ENCODE measurements at regions not wholly inside any gene's neighbourhood (a gene's known extent, or its start where the extent isn't known, plus 50 kb on each side); places are given as distances from the start of the nearest gene placed in this dataset.
"Not testable (repeated sequence)": the region's sequence is repeated elsewhere in the genome, so short reads cannot be mapped to it uniquely, and the experiment has no call there.

- Histone ChIP-seq H3K4me1 (no peaks in the 10 kb centered on the region), H3K9me3 (replicated peaks) (no peaks in the 10 kb centered on the region)
- no peak for TF ChIP-seq CTCF (IDR thresholded peaks at IDR 0.05; ENCODE audit: borderline replicate concordance)
These were observed 92.9 kb downstream of the XRCC2 start for GRCh38 chr7:152583006-152583405.

GRCh38 chr7:152579070-152579469 lies 96.9 kb downstream of the XRCC2 start:
- no peak for TF ChIP-seq CTCF (IDR thresholded peaks at IDR 0.05; ENCODE audit: borderline replicate concordance)

More at GRCh38 chr7:152583006-152583405, 92.9 kb downstream of the XRCC2 start:
- no peak for DNase-seq
- H3K27me3 ChIP-seq (ENCODE audit: low read depth) = no peaks in the 10 kb centered on the region
- no peak overlapping the region for H3K27ac ChIP-seq (replicated peaks)
- no peaks in the 10 kb centered on the region for H3K36me3 ChIP-seq
- intact Hi-C loops (cut with micrococcal nuclease) = no loop called here
- no peak overlapping the region for H3K4me3 ChIP-seq

GRCh38 chr7:152577339-152577738 lies 98.6 kb downstream of the XRCC2 start:
- Histone ChIP-seq H3K36me3 (no peaks in the 10 kb centered on the region), H3K4me1 (no peaks in the 10 kb centered on the region), H3K27me3 (ENCODE audit: low read depth) (peaks cover 8% of the 10 kb centered on the region), H3K27ac (replicated peaks) (no peak overlapping the region), H3K9me3 (replicated peaks) (peaks cover 9% of the 10 kb centered on the region), H3K4me3 (no peak overlapping the region)
- intact Hi-C loops (cut with micrococcal nuclease) = no loop called here
- no peak for TF ChIP-seq CTCF (IDR thresholded peaks at IDR 0.05; ENCODE audit: borderline replicate concordance)
- no peak for DNase-seq

More at GRCh38 chr7:152579070-152579469, 96.9 kb downstream of the XRCC2 start:
- H3K27me3 ChIP-seq (ENCODE audit: low read depth) = peaks cover 8% of the 10 kb centered on the region
- no peak overlapping the region for H3K4me3 ChIP-seq
- H3K36me3 ChIP-seq = no peaks in the 10 kb centered on the region
- H3K9me3 ChIP-seq (replicated peaks) = peaks cover 9% of the 10 kb centered on the region
- no peak for DNase-seq
- H3K27ac ChIP-seq (replicated peaks) = no peak overlapping the region
- no peaks in the 10 kb centered on the region for H3K4me1 ChIP-seq
- intact Hi-C loops (cut with micrococcal nuclease) = no loop called here

GRCh38 chr7:152574892-152575548 lies 100.9 kb downstream of the XRCC2 start:
- no peak overlapping the region for H3K4me3 ChIP-seq
- H3K36me3 ChIP-seq = no peaks in the 10 kb centered on the region
- DNase-seq = no peak
- no peaks in the 10 kb centered on the region for H3K4me1 ChIP-seq
- peaks cover 9% of the 10 kb centered on the region for H3K9me3 ChIP-seq (replicated peaks)
- intact Hi-C loops (cut with micrococcal nuclease) = no loop called here
- TF ChIP-seq CTCF (IDR thresholded peaks at IDR 0.05; ENCODE audit: borderline replicate concordance) = no peak
- peaks cover 8% of the 10 kb centered on the region for H3K27me3 ChIP-seq (ENCODE audit: low read depth)
- no peak overlapping the region for H3K27ac ChIP-seq (replicated peaks)

GRCh38 chr7:152573186-152573585 lies 102.8 kb downstream of the XRCC2 start:
- H3K9me3 ChIP-seq (replicated peaks); H3K4me3 ChIP-seq; intact Hi-C loops (cut with micrococcal nuclease); H3K4me1 ChIP-seq; H3K36me3 ChIP-seq; H3K27me3 ChIP-seq (ENCODE audit: low read depth); H3K27ac ChIP-seq (replicated peaks); DNase-seq: not testable (repeated sequence)

GRCh38 chr7:152572101-152572500 lies 103.8 kb downstream of the XRCC2 start:
- intact Hi-C loops (cut with micrococcal nuclease) = no loop called here
- no peak for DNase-seq

More at GRCh38 chr7:152572101-152572500, 103.8 kb downstream of the XRCC2 start:
- Histone ChIP-seq H3K36me3 (no peaks in the 10 kb centered on the region), H3K4me1 (no peaks in the 10 kb centered on the region), H3K9me3 (replicated peaks) (peaks cover 3% of the 10 kb centered on the region), H3K27ac (replicated peaks) (no peak overlapping the region), H3K27me3 (ENCODE audit: low read depth) (peaks cover 8% of the 10 kb centered on the region), H3K4me3 (no peak overlapping the region)
- TF ChIP-seq CTCF (IDR thresholded peaks at IDR 0.05; ENCODE audit: borderline replicate concordance) = no peak

Data from left ventricle myocardium inferior (tissue), 1 donor.